ENCODE measurements at regions not wholly inside any gene's neighbourhood (a gene's known extent, or its start where the extent isn't known, plus 50 kb on each side); places are given as distances from the start of the nearest gene placed in this dataset.

GRCh38 chr5:2184026-2184366, 301.3 kb upstream of the IRX4 start:
- TF ChIP-seq CTCF (IDR thresholded peaks at IDR 0.05; ENCODE audit: extremely low read depth in 1 of 2, insufficient read depth in 1 of 2, low read depth in 1 of 2, low read length in 2 of 2) (no peak), POLR2A (IDR thresholded peaks at IDR 0.05; ENCODE audit: low read depth, low read length) (no peak), POLR2AphosphoS5 (IDR thresholded peaks at IDR 0.05; ENCODE audit: insufficient read depth, low read depth, low read length) (no peak), MAX (IDR thresholded peaks at IDR 0.05; ENCODE audit: insufficient read depth, insufficient read length) (no peak)

Data from endothelial cell of umbilical vein (primary cell).